Dedifferentiated amniotic fluid mesenchymal stem cell (primary cell): ENCODE measurements at regions not wholly inside any gene's neighbourhood (a gene's known extent, or its start where the extent isn't known, plus 50 kb on each side); places are given as distances from the start of the nearest gene placed in this dataset.

Source experiments
- DNase-seq: peaks from one replicate; pipeline ENCODE4 v3.0.0-alpha.2; 2016; ENCODE audit errors: extremely low spot score

DNA sequence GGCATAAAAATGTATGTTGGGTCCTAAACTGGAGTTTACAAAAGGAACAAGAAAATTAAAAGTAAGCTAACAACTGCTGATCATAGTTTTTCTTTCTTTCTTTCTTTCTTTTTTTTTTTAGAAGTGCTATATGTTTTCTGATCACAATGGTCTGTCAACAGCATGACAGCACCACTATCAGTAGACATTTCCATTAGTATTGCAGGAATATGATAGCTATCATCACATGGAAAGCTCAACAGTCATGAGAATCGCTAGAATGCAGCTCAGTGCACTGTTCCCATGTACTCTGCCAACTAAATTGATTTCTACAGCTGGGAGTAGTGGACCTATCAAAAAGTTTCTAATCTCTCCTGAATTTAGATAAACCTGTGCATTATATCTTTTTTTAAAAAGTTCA lies 950.3 kb upstream of the ACVR2A start:
- DNase-seq, result no peak

DNA sequence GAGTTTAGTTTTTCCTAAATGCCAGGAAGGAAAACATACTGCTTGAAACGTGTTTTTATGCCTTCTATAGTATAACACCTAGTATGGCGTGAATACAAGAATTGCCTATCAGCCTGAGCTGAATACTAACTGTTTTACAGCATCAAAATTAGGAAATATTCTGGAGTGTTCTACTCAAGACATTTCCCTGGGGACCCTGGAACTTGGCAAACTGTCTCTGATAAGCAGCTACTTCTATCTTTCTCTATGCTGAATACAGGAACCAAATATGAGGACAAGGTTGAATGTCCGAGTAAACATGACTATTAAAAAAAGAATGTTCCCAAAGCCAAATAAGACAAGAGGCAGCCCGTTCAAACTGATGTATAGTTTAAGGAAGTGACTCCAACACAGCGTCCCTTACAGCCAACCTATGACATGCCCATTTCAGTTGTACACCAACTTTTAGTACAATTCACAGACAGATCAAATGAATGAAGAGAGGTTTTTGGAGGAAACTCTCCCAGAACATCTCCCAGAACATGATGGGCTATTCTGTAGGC lies 951.3 kb upstream of the ACVR2A start:
- no peak for DNase-seq

DNA sequence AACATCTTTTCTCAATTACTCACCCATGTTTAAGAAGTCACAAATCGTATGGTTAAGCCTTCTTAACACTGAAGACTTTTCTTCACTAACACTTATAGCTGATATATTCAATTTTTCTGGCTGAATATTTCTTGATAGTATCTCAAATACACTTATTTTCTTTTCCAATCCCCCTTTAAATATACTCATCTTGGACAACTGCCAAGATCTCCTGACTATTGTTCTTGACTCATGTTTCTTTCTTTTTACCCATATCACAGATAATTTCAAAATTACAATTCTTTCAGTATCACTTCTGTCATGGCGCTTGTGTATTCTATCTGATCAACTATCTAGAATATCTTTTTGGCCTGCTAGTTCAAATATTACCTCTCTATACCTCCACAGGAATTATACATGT lies 954.3 kb upstream of the ACVR2A start:
- no peak for DNase-seq

DNA sequence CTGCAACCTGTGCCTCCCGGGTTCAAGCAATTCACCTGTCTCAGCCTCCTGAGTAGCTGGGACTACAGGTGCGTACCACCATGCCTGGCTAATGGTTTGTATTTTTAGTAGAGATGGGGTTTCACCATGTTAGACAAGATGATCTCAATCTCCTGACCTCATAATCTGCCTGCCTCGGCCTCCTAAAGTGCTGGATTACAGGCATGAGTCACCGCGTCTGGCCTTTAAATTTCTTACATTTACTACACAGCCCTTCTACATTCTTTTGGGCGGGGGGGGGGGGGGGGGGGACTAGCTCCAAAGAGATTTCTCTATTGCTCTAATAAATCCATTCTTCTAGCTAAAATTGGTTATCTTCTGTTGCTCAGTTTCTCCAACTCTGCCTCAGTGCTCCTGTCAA lies 964.9 kb upstream of the ACVR2A start:
- DNase-seq, result no peak

DNA sequence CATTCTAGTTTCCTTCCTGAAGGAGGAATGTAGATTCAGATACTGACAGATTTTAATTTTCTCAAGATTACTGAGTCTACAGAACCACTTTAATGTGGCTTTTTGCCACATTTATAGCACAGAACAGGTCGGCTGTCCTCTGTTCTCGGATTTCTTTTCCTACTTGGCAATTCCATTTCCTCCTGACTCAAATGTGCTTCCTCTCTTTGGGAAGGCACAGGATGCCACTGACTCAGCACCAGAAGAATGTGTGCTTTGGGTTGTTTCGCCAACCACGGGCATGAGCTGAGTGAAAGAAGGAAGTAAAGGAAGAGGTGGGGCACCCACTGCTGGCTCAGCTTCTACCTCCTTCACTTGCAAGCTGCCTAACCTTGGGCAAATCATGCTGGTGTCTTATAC lies 970.6 kb upstream of the ACVR2A start:
- no peak for DNase-seq

DNA sequence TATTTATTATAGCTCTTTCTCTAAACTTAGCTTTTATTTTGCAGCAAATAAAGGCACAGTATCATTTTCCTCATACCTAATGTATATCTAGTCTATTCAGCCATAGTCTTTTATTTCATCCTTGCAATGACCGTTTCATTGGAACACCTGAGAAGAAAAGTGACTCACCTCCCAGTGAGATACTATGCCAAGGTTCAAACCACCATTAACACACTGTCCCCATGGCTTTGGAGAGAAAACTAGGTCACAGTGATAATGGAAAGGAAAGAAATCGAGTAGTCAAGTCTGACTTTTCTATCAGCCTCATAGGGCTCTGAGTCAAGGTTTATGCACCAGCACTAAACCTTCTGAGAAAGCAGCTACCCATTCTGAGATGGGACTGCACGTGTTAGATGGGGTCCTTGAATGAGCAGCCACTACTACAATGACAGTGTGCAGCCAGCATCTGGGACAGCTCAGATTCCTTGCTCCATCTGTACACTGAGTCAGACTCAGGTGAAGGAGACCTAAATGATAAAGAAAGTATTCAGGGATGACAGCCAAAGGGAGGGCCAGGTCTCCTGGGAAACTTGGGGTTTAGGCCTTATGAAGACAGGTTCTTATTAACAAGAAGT lies 971.1 kb upstream of the ACVR2A start:
- DNase-seq, result no peak

DNA sequence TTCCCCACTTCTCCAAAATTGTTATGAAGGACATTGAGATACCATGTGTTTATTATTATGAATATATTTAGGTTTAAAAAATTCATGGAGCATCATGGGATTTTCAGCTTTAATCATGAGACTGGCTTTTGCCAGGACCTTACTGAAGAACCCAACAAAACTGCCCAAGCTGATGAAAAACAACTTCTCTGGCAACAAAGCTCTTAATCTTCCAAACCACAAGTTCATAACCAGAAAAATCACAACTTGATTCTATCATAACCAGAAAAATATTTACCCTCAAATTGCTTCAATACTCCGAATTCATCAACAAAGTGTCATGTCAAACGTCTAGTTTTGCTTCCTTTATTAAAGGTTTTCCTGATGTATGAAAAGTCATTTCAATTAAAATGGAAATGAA lies 971.8 kb upstream of the ACVR2A start:
- no peak for DNase-seq

DNA sequence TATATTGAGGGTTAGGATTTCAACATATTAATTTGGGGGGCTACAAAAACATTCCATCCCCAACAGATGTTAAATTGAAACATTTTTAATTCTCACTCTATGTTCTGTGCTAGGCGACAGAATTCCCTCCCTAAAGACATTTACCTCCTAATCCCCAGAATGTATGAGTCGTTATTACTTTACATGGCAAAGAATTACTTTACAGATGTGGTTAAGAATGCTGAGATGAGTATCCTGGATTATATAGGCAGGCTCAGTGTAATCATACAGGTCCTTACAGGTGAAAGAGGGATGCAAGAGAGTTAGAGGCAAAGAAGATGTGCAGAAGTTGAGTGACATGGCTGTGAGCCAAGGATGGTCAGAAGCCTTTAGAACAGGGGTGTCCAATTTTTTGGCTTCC lies 974.1 kb upstream of the ACVR2A start:
- no peak for DNase-seq

DNA sequence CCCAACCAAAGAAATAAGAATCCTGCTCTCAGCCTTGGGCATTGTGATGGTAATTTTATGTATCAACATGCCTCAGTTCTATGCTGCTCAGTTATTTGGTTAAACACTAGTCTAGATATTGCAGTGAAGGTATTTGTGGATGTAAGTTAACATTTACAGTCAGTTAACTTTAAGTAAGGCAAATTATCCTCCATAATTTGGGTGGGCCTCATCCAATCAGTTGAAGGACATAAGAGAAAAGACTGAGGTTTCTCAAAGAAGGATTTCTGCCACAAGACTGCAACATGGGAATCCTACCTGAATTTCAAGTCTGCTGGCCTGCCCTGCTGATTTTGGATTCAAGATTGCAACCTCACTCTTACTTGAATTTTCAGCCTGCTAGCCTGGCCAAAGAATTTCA lies 975.5 kb upstream of the ACVR2A start:
- no peak for DNase-seq

DNA sequence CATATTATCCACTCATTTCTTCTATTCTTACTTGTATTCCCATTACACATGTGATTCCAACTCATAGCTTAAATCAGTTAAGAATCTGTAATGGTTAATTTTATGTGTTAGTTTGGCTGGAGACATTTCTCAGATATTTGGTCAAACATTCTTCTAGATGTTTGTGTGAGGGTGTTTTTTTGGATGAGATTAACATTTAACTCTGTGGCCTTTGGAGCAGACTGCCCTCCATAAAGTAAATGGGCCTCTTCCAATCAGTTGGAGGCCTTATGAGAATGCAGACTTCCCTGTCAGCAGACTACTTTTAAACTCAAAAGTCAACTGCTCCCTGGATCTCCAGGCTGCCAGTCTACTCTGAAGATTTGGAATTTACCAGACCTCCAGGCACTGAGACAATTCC lies 976.8 kb upstream of the ACVR2A start:
- DNase-seq, result no peak

DNA sequence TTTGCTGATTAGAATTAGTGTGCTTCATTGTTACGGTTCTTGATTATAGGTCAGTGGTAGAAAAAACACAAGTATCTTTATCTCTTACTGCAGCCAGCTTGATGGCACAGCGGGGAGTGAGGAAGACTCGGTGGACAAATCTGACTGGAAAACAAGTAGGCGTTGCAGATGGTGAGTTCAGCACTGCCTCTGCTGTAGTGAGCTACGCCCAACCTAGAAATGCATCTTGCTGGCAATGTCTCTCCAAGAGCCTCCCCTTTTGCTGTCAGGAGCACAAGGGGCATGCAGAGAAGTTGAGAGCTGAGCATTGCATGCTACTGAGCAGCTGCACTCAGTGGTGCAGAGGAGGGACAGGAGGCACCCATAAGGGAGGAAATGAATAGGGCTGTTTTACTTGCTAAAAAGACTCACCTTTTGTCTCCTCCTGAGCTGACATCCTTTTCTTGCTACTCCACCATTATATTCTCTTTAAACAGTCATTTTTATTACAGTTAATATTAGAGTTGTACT lies 977.3 kb upstream of the ACVR2A start:
- no peak for DNase-seq

DNA sequence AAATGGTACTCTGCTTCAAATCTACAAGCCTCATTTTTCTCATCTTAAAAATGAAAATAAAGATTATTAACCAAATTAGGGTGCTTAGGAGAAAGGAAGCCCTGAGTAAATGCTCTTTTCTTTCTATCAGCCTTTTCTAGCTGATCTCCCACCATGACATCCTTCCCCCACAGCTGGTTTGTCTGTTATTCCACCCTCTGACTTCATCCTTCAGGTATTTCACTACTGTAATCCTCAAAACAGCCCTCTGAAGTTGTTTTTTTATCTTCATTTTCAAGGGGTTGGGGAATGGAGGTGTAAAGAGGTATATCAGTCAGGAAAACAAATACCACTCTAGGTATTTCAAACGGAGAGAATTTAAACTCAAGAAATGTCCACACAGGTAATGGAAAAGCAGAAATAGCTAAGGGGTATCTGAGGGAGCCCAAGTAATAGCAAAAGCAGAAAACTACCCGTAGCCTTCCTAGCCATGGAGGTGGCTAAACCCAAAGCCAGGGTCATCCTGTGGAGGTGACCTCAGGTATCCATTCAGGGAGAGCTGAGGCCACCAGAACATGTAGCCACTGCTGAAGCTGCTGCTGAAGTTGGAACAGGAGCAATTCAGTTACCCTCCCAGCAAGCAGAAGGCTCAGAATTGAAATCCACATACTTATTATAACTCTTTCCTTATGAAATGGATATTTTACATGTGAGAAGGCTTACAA lies 990.9 kb upstream of the ACVR2A start:
- no peak for DNase-seq

DNA sequence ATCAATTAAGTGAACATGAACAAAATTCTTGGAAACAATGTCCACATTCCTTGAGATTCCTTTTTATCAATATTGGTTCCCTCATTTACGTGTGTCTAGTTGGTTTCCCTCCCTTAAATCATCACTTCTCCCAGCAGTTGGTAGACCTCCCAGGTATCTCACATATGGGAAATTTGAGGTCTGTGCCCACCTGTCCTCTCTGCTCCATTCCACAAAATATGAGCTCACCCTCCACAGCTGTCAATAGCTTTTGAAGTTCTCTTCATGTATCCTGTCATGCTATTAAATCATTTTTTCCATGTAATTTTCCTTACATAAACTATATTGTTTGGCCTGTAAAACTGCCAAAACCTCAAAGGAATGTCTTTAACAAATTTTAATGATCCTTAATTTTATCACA lies 992.2 kb upstream of the ACVR2A start:
- no peak for DNase-seq

DNA sequence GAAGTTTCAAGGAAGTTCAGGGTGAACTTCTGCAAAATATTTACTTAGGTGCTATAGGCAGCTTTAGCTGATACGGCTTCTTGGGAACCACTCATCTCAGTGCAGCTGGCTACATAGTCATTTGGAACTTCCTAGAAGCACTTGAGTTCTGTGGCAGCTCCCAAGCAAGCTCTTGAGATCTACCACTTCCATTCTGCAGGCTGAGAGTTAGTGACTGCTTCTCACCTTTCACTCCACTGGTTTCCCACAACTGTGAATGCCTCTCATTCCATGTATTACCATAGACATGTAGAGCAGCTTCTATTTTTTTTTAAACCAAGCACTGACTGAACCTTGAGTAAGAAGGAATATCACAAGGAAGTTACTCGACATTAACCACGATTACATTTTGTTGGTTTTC lies 994.1 kb upstream of the ACVR2A start:
- DNase-seq, result no peak

DNA sequence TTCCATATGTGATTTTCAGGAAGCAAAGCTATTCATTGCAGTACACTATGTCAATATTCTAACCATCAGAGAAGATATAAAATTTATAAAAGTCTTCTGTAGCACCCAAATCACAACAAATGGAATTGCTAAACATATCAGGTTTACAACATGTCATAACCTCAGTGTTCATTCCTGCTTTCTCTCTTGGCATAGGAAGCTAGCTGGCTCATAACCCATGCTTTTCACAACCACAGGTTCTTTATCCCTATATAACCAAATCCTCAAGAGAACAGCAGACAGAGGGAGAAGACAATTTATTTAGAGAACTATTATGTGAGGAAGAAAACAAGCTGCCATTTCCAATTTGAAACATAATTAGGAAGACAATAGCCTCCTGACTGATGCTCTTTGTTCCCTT lies 997.0 kb upstream of the ACVR2A start:
- DNase-seq, result no peak

DNA sequence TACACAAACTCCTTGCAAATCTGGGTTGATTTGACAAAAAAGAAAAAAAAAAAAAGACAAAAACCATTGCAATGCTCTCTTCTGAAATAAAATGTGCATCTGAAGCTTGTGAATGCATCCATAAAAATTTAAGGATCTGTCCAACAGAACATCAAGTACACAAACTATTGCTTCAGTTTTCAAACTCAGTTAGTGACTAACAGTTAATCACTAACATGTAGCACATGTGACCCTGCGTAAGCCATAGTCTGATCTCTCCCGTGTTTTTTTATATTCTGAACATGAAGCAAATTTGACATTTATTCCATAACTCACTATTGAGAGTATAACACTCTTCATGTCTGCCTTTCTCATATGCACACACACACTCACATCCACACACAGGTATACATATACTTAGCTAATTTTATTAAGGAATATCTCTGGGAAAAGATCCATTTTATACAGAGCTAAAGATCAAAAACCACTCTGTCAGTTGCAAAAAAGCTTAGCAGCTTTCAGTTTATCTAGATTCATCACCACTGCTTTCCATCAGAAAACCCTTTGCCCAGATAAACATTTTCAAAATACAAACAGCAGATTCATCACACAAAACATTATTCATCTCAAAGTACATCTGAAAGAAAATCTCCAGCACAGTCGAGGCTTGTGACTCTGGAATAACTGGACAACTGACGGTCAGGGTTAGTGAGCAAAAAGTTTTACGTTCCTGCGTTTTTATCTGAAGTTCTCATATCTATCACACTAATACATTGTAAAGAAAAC lies 1000.4 kb upstream of the ACVR2A start:
- no peak for DNase-seq

DNA sequence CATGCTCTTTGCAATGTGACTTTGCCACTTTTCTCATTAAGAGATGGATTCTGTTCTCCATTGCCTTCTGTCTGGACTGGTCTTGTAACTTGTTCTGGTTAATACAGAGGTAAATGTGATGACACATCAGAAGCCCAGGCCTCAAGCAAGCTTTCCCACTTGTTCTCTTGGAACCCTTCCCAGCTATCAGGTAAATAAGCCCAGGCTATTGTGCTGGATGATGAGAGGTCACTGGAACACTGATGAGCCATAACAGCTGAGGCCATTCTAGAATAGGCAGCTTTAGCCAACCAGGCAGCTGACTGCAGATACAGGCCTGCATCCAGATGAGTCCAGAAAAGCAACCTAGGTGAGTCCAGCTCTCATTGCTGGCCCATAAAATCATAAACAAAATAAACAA lies 1007.0 kb upstream of the ACVR2A start:
- no peak for DNase-seq

DNA sequence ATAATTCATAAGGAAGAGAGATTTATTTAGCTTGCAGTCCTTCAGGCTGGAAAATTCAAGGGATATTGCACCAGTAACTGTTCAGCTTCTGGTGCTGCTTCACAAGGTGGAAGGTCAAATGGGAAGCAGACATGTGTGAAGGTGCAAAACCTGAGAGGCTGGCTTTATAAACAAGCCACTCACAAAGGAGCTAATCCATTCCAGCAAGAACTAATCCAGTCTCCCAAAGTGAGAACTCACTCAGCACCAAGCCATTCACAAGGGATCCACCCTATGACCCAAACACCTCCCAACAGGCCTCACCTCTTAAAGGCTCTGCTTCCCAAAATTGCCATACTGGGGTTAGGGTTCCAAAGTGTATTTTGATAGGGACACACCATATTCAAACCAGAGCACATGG lies 1018.4 kb upstream of the ACVR2A start:
- no peak for DNase-seq

DNA sequence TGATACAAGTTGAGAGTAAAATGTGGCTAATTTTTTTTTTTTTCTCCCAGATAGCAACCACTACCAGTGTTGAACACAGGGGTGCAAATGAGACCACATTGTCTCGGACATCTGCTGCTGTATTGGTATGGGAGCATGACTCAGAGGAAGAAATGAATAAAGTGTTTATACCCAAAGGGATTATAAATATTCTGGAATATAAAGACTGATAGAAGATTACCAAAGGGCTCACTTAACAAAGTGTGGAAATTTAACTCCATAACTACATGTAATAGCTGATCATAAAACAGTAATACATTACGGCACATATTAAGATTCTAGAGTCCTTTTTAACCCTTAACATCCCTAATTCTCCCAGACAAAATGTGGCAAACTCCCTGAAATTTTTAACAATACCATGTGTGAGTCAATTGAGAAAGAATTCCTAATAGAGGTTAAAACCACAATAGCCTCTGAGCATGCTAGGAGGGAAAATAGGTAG lies 1023.0 kb upstream of the ACVR2A start:
- no peak for DNase-seq

DNA sequence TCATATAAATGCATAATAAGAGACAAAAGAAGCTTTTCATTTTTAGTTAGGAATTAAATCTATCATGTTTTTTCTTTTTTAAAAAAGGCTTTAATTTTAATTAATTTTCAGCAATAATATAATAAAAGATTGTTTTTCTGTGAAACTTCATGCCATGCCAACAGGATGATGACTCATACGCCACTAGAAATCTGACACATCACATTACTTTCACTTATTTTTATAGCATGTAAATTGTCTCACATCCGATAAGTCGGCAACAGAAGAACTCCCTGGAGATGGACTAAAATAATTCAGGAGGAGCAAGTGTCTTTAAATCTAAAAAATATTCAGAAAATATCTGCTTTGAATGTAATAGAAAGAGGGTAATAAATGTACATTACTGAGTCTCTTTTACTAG lies 1024.2 kb upstream of the ACVR2A start:
- no peak for DNase-seq

DNA sequence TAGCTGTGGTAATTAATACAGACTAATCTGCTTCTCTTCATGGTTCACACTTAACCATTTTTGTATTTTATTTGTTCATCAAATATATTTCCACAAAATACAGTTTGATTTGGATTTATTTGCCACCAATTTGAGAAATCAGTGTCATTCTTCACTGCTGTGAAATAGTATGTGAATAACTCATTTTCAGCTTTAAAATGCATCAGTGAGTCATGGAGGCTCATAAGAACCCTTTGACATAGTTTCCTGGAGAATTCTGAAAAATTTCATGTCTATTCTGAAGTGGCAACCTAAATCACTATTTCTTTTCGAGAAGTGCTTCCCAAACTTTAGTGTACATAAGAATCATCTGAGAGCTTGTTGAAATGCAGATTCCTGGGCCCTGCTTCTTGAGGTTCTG lies 1026.7 kb upstream of the ACVR2A start:
- DNase-seq, result no peak

DNA sequence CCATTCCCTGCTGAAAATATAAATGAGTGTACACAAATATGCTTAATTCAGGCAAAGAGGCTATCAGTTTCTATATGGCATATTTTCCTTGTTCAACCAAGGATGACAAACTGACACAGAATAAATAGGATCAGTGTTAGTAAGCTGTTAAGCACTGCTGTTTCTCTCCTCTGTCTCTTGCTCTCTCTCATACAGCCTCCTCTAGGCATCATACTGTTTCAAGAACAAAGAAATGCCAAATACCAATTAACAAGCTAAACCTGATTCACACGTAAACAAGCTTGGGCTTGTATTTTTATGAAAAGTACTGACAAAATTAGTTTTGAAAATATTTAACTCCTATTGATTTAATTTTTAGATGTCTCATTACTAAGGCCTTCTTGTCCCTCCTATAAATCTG lies 1027.2 kb upstream of the ACVR2A start:
- DNase-seq, result no peak

DNA sequence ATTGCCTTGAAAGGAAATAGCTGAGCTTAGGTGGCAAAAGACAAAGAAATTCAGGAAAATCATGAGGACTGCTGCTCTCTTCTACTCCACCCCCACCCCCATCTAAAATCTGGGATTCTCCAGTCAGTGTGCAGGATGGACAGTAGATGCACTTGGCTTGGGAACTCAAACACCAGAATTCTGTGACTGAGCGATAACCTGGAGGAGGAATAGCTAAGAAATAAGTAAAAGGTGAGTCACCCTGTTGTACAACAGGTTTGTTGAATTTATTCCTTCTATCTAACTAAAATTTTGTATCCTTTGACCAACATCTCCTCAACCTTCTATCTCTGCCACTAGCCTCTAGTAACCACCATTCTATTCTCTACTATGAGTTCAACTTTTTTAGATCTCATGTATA lies 1029.9 kb upstream of the ACVR2A start:
- DNase-seq, result no peak
